GDM1 (cell line): ENCODE measurements at regions not wholly inside any gene's neighbourhood (a gene's known extent, or its start where the extent isn't known, plus 50 kb on each side); places are given as distances from the start of the nearest gene placed in this dataset.

ENCODE experiments used
- DNase-seq: peaks from one replicate; lab custom pipeline; 2025; lab: John Stamatoyannopoulos, UW

- no peak for DNase-seq
Observed at GRCh38 chr13:75050419-75051046, 431.4 kb downstream of the TBC1D4 start.

- DNase-seq: no peak
Observed at GRCh38 chr13:75049735-75050335, 432.1 kb downstream of the TBC1D4 start.

- DNase-seq: no peak
Observed at GRCh38 chr13:75042807-75043206, 439.2 kb downstream of the TBC1D4 start.

GRCh38 chr13:75038393-75039113 lies 443.4 kb downstream of the TBC1D4 start:
- no peak for DNase-seq

- DNase-seq: no peak
Observed at GRCh38 chr13:75025956-75026355, 456.0 kb downstream of the TBC1D4 start.

GRCh38 chr13:75024602-75025001 lies 457.4 kb downstream of the TBC1D4 start:
- no peak for DNase-seq

GRCh38 chr13:75023609-75024008 lies 458.4 kb downstream of the TBC1D4 start:
- DNase-seq: no peak

GRCh38 chr13:75021151-75021550 lies 460.8 kb downstream of the TBC1D4 start:
- DNase-seq: no peak

- no peak for DNase-seq
Observed at GRCh38 chr13:75016225-75016624, 465.7 kb downstream of the TBC1D4 start.

- no peak for DNase-seq
Observed at GRCh38 chr13:75013818-75014217, 468.2 kb downstream of the TBC1D4 start.

GRCh38 chr13:75010941-75011340 lies 471.0 kb downstream of the TBC1D4 start:
- no peak for DNase-seq

- DNase-seq: no peak
Observed at GRCh38 chr13:75008926-75009325, 473.0 kb downstream of the TBC1D4 start.

- no peak for DNase-seq
Observed at GRCh38 chr13:74990992-74991391, 491.0 kb downstream of the TBC1D4 start.

GRCh38 chr13:74987124-74987690 lies 494.8 kb downstream of the TBC1D4 start:
- no peak for DNase-seq

- DNase-seq: no peak
Observed at GRCh38 chr13:74986609-74987008, 495.4 kb downstream of the TBC1D4 start.

- DNase-seq: no peak
Observed at GRCh38 chr13:74979703-74980102, 502.3 kb downstream of the TBC1D4 start.

GRCh38 chr13:74978591-74978990 lies 503.4 kb downstream of the TBC1D4 start:
- DNase-seq: no peak

- DNase-seq: no peak
Observed at GRCh38 chr13:74977498-74977897, 504.5 kb downstream of the TBC1D4 start.

GRCh38 chr13:74975111-74975510 lies 506.9 kb downstream of the TBC1D4 start:
- DNase-seq: no peak

GRCh38 chr13:74973935-74974879 lies 507.8 kb downstream of the TBC1D4 start:
- no peak for DNase-seq

- DNase-seq: no peak
Observed at GRCh38 chr13:74969419-74969818, 512.5 kb downstream of the TBC1D4 start.
